Astrocyte (in vitro differentiated cells and primary cell): ENCODE measurements at regions not wholly inside any gene's neighbourhood (a gene's known extent, or its start where the extent isn't known, plus 50 kb on each side); places are given as distances from the start of the nearest gene placed in this dataset.

Source experiments
- CTCF ChIP-seq: IDR thresholded peaks from 2 replicates; pipeline ENCODE4 v1.5.1; 2011; ENCODE audit warnings: low read depth, mild to moderate bottlenecking, inconsistent platforms, low read length, moderate library complexity; ENCODE audit not compliant: insufficient read depth
- EZH2 ChIP-seq: IDR thresholded peaks from 2 replicates; pipeline ENCODE4 v1.6.1; 2012; ENCODE audit warnings: mild to moderate bottlenecking, low read length, inconsistent platforms; ENCODE audit not compliant: insufficient read depth

DNA sequence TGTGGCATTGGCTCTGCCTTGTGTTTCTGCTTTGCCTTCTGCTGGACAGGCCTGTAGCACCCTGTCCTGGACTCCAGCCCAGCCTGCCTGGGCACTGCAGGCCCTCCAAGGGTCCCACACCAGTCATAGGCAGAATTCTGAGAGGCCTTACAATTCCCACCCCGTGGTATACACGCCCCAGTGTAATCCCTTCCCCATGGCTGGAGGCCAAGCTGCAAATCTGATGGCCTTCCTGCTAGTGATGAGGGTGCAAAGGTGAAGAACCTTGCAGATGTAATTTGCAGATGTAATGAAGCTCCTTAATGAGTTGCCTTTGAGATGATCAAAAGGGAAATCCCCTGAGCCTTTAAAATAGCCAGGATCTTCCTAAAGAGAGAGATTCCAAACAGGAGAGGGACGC is 325.1 kb upstream of the ZNF32 start:
- TF ChIP-seq CTCF (no peak), EZH2 (no peak)
